CD14-positive monocyte (primary cell): ENCODE measurements at regions not wholly inside any gene's neighbourhood (a gene's known extent, or its start where the extent isn't known, plus 50 kb on each side); places are given as distances from the start of the nearest gene placed in this dataset.

Experiments used
- DNase-seq, 3 donors: peaks; one replicate each; pipeline ENCODE4 v3.0.0-alpha.2; 2011 to 2022
- H2AFZ ChIP-seq: 2 replicates; pipeline ENCODE4 v1.6.0; 2012; ENCODE audit warnings: mild to moderate bottlenecking, low read depth, low read length, inconsistent platforms; ENCODE audit not compliant: insufficient read depth, poor library complexity, severe bottlenecking
- H3K27ac ChIP-seq, 2 donors: 1 replicate in 1 of 2; 2 replicates in 1 of 2; pipeline ENCODE4 v1.5.1; 2012 to 2013; ENCODE audit warnings: low read length in 2 of 2, control low read depth in 1 of 2, inconsistent platforms in 1 of 2, low read depth in 1 of 2, mild to moderate bottlenecking in 1 of 2
- H3K27me3 ChIP-seq, 2 donors: one replicate each; pipeline versions ENCODE4 v1.6.0 to v1.6.1; 2011 to 2013; ENCODE audit warnings: low read length in 2 of 2; ENCODE audit not compliant: control insufficient read depth in 2 of 2, insufficient read depth in 2 of 2
- H3K36me3 ChIP-seq, 2 donors: replicated peaks in 1 of 2; 1 replicate in 1 of 2; 2 replicates in 1 of 2; pipeline versions ENCODE4 v1.5.1 to v1.6.1; 2012 to 2013; ENCODE audit warnings: low read length in 2 of 2, control low read depth in 1 of 2, inconsistent platforms in 1 of 2, mild to moderate bottlenecking in 1 of 2; ENCODE audit not compliant: insufficient read depth in 2 of 2, control insufficient read depth in 1 of 2
- H3K4me1 ChIP-seq, 2 donors: 1 replicate in 1 of 2; 2 replicates in 1 of 2; pipeline versions ENCODE4 v1.5.1 to v1.6.1; 2012 to 2013; ENCODE audit warnings: low read length in 2 of 2, control low read depth in 1 of 2, inconsistent platforms in 1 of 2, mild to moderate bottlenecking in 1 of 2, moderate library complexity in 1 of 2; ENCODE audit not compliant: insufficient read depth in 2 of 2, control insufficient read depth in 1 of 2
- H3K4me2 ChIP-seq: replicated peaks from 2 replicates; pipeline ENCODE3; 2012; ENCODE audit warnings: low read length, moderate library complexity, mild to moderate bottlenecking; ENCODE audit not compliant: poor library complexity, severe bottlenecking; ENCODE audit errors: extremely low read depth
- H3K4me3 ChIP-seq, 3 experiments: fragments of 200-600 bp in 1 of 3; sonication (generic) in 1 of 3; replicated peaks in 1 of 3; 1 replicate in 2 of 3; 2 replicates in 1 of 3; pipeline ENCODE4 v1.5.1; 2011 to 2013; ENCODE audit warnings: low read length in 3 of 3, mild to moderate bottlenecking in 3 of 3, control low read depth in 2 of 3, low read depth in 2 of 3, inconsistent platforms in 1 of 3, moderate library complexity in 1 of 3
- H3K79me2 ChIP-seq: 2 replicates; pipeline ENCODE4 v1.6.0; 2012; ENCODE audit warnings: mild to moderate bottlenecking, control low read depth, inconsistent platforms, low read length, moderate library complexity; ENCODE audit not compliant: insufficient read depth
- H3K9ac ChIP-seq: 2 replicates; pipeline ENCODE4 v1.6.0; 2017; ENCODE audit warnings: low read length, mild to moderate bottlenecking; ENCODE audit not compliant: insufficient read depth, poor library complexity, severe bottlenecking
- H3K9me3 ChIP-seq, 2 donors: replicated peaks in 1 of 2; 1 replicate in 1 of 2; 2 replicates in 1 of 2; pipeline versions ENCODE4 v1.5.1 to v1.6.1; 2012 to 2013; ENCODE audit warnings: low read length in 2 of 2, control low read depth in 1 of 2; ENCODE audit not compliant: control insufficient read depth in 1 of 2, insufficient read depth in 1 of 2
- H4K20me1 ChIP-seq: 2 replicates; pipeline ENCODE4 v1.6.0; 2012; ENCODE audit warnings: mild to moderate bottlenecking, low read length, control low read depth, moderate library complexity; ENCODE audit not compliant: insufficient read depth
- H3K27ac Mint-ChIP-seq, 7 donors: one replicate each; pipeline ENCODE4 v1.8.0; 2020; ENCODE audit warnings: mild to moderate bottlenecking in 7 of 7, mixed read lengths in 7 of 7, moderate library complexity in 6 of 7, inconsistent platforms in 2 of 7
- H3K27me3 Mint-ChIP-seq, 3 donors: one replicate each; pipeline ENCODE4 v1.8.0; 2021 to 2022; ENCODE audit warnings: low read depth in 3 of 3, mild to moderate bottlenecking in 3 of 3, mixed read lengths in 3 of 3, moderate library complexity in 3 of 3, inconsistent platforms in 1 of 3
- H3K36me3 Mint-ChIP-seq, 2 donors: one replicate each; pipeline ENCODE4 v1.8.0; 2020; ENCODE audit warnings: mixed read lengths in 2 of 2, inconsistent platforms in 1 of 2, mild to moderate bottlenecking in 1 of 2
- H3K4me1 Mint-ChIP-seq: one replicate; pipeline ENCODE4 v1.8.0; 2020; ENCODE audit warnings: mild to moderate bottlenecking, mixed read lengths
- H3K4me3 Mint-ChIP-seq, 2 donors: one replicate each; pipeline ENCODE4 v1.8.0; 2020; ENCODE audit warnings: mild to moderate bottlenecking in 2 of 2, mixed read lengths in 2 of 2, moderate library complexity in 1 of 2
- H3K9me3 Mint-ChIP-seq, 7 donors: one replicate each; pipeline ENCODE4 v1.8.0; 2020 to 2022; ENCODE audit warnings: mixed read lengths in 7 of 7, mild to moderate bottlenecking in 6 of 7, moderate library complexity in 6 of 7, inconsistent platforms in 2 of 7
- CTCF ChIP-seq: fragments of 200-600 bp; IDR thresholded peaks from one replicate; pipeline ENCODE4 v1.8.0; 2022; ENCODE audit warnings: antibody characterized with exemption, mild to moderate bottlenecking
- WGBS: methylation state at CpG from one replicate; pipeline ENCODE4 v1.1.5; 2013; ENCODE audit warnings: missing lambda C conversion rate; ENCODE audit not compliant: insufficient coverage; 5-methylcytosine and 5-hydroxymethylcytosine counted together
- intact Hi-C, 2 donors: fragments of 100-400 bp; cut with micrococcal nuclease; formaldehyde crosslinking; loops; one replicate each; pipeline versions ENCODE4 v1.15.0 to v1.15.1; 2023

- Mint-ChIP-seq H3K36me3 (peaks cover 46 to 48% of the 10 kb centered on the region in 2 donors), H3K4me3 (no peak overlapping the region)
- WGBS = no CpG with 5 or more reads among the region's 5 CpGs
Measured at GRCh38 chr22:26785932-26786331, 128.5 kb downstream of the MIAT start.

GRCh38 chr22:26786398-26786797, 129.0 kb downstream of the MIAT start:
- Mint-ChIP-seq H3K27ac (no peak overlapping the region), H3K9me3 (no peaks in the 10 kb centered on the region), H3K4me1 (peaks cover 3% of the 10 kb centered on the region), H3K27me3 (no peaks in the 10 kb centered on the region), H3K36me3 (peaks cover 46 to 50% of the 10 kb centered on the region in 2 donors), H3K4me3 (no peak overlapping the region)
- Histone ChIP-seq H3K4me3 (no peak overlapping the region), H3K9ac (no peak overlapping the region), H3K36me3 (peaks cover 3 to 37% of the 10 kb centered on the region in 2 donors), H2AFZ (no peak overlapping the region), H3K4me1 (no peaks in the 10 kb centered on the region), H3K27me3 (no peaks in the 10 kb centered on the region), H3K9me3 (no peaks in the 10 kb centered on the region), H3K4me2 (no peak overlapping the region), H3K27ac (no peak overlapping the region), H4K20me1 (no peaks in the 10 kb centered on the region), H3K79me2 (no peaks in the 10 kb centered on the region)
- no peak for TF ChIP-seq CTCF
- DNase-seq = no peak
- intact Hi-C loops = no loop called here
- 100% methylated on average over 6 of the region's 9 CpGs for WGBS

More at GRCh38 chr22:26785932-26786331, 128.5 kb downstream of the MIAT start:
- no peak for DNase-seq
- Histone ChIP-seq H3K27ac (no peak overlapping the region), H3K4me3 (no peak overlapping the region), H3K27me3 (no peaks in the 10 kb centered on the region), H3K9me3 (no peaks in the 10 kb centered on the region), H4K20me1 (no peaks in the 10 kb centered on the region), H3K79me2 (no peaks in the 10 kb centered on the region), H3K4me2 (no peak overlapping the region), H3K4me1 (no peaks in the 10 kb centered on the region), H2AFZ (no peak overlapping the region), H3K36me3 (peaks cover 6 to 39% of the 10 kb centered on the region in 2 donors), H3K9ac (no peak overlapping the region)
- no peak overlapping the region for H3K27ac Mint-ChIP-seq
- H3K4me1 Mint-ChIP-seq = peaks cover 3% of the 10 kb centered on the region
- H3K27me3 Mint-ChIP-seq = no peaks in the 10 kb centered on the region
- intact Hi-C loops = no loop called here
- no peak for TF ChIP-seq CTCF
- H3K9me3 Mint-ChIP-seq = no peaks in the 10 kb centered on the region
